ENCODE measurements at regions not wholly inside any gene's neighbourhood (a gene's known extent, or its start where the extent isn't known, plus 50 kb on each side); places are given as distances from the start of the nearest gene placed in this dataset.
"Not testable (repeated sequence)": the region's sequence is repeated elsewhere in the genome, so short reads cannot be mapped to it uniquely, and the experiment has no call there.

- no peak for DNase-seq (ENCODE audit: low read depth)
Observed at GRCh38 chr1:55536545-55536865, 321.3 kb upstream of the USP24 start.

- DNase-seq (ENCODE audit: low read depth), result no peak
Observed at GRCh38 chr1:55535724-55536544, 320.8 kb upstream of the USP24 start.

GRCh38 chr1:55534565-55535121 lies 319.5 kb upstream of the USP24 start:
- no peak for DNase-seq (ENCODE audit: low read depth)

GRCh38 chr1:55531644-55532043 lies 316.5 kb upstream of the USP24 start:
- peak; percentile 37 for DNase-seq (ENCODE audit: low read depth)

- no peak for DNase-seq (ENCODE audit: low read depth)
Observed at GRCh38 chr1:55530749-55531478, 315.8 kb upstream of the USP24 start.

- DNase-seq (ENCODE audit: low read depth), result no peak
Observed at GRCh38 chr1:55529017-55529416, 313.9 kb upstream of the USP24 start.

- DNase-seq (ENCODE audit: low read depth), result no peak
Observed at GRCh38 chr1:55527831-55528230, 312.7 kb upstream of the USP24 start.

GRCh38 chr1:55526716-55527115 lies 311.6 kb upstream of the USP24 start:
- DNase-seq (ENCODE audit: low read depth), result no peak

- DNase-seq (ENCODE audit: low read depth), result no peak
Observed at GRCh38 chr1:55524006-55524405, 308.8 kb upstream of the USP24 start.

- DNase-seq (ENCODE audit: low read depth), result no peak
Observed at GRCh38 chr1:55522982-55523381, 307.8 kb upstream of the USP24 start.

GRCh38 chr1:55522353-55522903 lies 307.3 kb upstream of the USP24 start:
- DNase-seq (ENCODE audit: low read depth), result no peak

GRCh38 chr1:55520861-55521260 lies 305.7 kb upstream of the USP24 start:
- DNase-seq (ENCODE audit: low read depth), result no peak

- DNase-seq (ENCODE audit: low read depth), result peak; percentile 17
Observed at GRCh38 chr1:55519937-55520683, 304.9 kb upstream of the USP24 start.

- no peak for DNase-seq (ENCODE audit: low read depth)
Observed at GRCh38 chr1:55519276-55519675, 304.1 kb upstream of the USP24 start.

- DNase-seq (ENCODE audit: low read depth), result no peak
Observed at GRCh38 chr1:55517036-55517435, 301.9 kb upstream of the USP24 start.

GRCh38 chr1:55514571-55514970 lies 299.4 kb upstream of the USP24 start:
- DNase-seq (ENCODE audit: low read depth), result not testable (repeated sequence)

- DNase-seq (ENCODE audit: low read depth), result no peak
Observed at GRCh38 chr1:55512466-55512865, 297.3 kb upstream of the USP24 start.

GRCh38 chr1:55507578-55507931 lies 292.4 kb upstream of the USP24 start:
- DNase-seq (ENCODE audit: low read depth), result no peak

- DNase-seq (ENCODE audit: low read depth), result peak; percentile 27
Observed at GRCh38 chr1:55506740-55507577, 291.8 kb upstream of the USP24 start.

GRCh38 chr1:55505326-55505725 lies 290.2 kb upstream of the USP24 start:
- no peak for DNase-seq (ENCODE audit: low read depth)

- no peak for DNase-seq (ENCODE audit: low read depth)
Observed at GRCh38 chr1:55504306-55504731, 289.2 kb upstream of the USP24 start.
